ENCODE measurements at regions not wholly inside any gene's neighbourhood (a gene's known extent, or its start where the extent isn't known, plus 50 kb on each side); places are given as distances from the start of the nearest gene placed in this dataset.

DNA sequence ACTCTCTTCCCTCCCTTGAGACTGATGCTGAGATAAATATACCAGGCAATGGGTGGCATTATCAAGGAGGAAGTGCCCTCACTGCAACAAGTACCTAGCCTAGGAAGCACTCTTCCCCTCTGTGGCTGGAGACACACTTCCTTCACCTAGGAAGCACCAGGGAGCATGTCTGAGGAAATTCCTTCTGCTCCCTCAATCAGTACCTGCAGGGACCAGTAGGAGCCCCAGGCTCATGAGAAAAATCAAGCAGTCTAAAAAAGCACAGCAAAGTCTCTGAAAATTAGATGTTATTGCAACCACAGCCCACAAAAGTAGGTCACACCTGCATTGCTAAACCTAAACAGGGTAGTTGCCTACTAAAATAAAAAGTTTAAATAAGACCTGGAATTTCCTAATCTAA, 78.2 kb upstream of the TRPM1 start:
- TF ChIP-seq CTCF (conservative IDR thresholded peaks at IDR 0.05 in 1 of 2, IDR thresholded peaks at IDR 0.05 in 1 of 2; ENCODE audit: extremely low read depth in 1 of 2, insufficient read depth in 1 of 2, low read depth in 1 of 2, low read length in 2 of 2) (no peak), EZH2 (IDR thresholded peaks at IDR 0.05; ENCODE audit: borderline replicate concordance, low read length) (no peak)

All from mammary epithelial cell (primary cell).